ENCODE measurements at regions not wholly inside any gene's neighbourhood (a gene's known extent, or its start where the extent isn't known, plus 50 kb on each side); places are given as distances from the start of the nearest gene placed in this dataset.

DNA sequence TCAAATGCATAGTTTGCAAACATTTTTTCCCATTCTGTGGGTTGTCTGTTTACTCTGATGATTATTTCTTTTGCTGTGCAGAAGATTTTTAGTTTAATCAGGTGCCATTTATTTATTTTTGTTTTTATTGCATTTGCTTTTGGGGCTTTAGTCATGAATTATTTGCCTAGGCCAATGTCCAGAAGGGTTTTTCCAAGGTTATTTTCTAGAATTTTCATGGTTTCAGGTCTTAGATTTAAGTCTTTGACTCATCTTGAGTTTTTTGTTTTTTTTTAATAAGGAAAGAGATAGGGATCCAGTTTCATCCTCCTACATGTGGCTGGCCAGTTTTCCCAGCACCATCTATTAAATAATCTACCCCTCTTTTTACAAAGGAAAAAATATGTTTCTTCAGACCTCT lies 57.2 kb upstream of the TMEM260 start:
- Histone ChIP-seq H3K4me3 (ENCODE audit: low read length) (no peak overlapping the region), H3K9me3 (ENCODE audit: control insufficient read depth in 1 of 2, insufficient read depth in 1 of 2, low read length in 2 of 2) (no peaks in the 10 kb centered on the region), H3K36me3 (ENCODE audit: insufficient read depth, low read length) (no peaks in the 10 kb centered on the region), H3K27me3 (ENCODE audit: control insufficient read depth in 1 of 2, insufficient read depth in 2 of 2, low read length in 2 of 2) (peaks cover 4 to 27% of the 10 kb centered on the region in 2 experiments), H3K27ac (ENCODE audit: low read depth in 1 of 2, low read length in 2 of 2) (no peak overlapping the region), H3K4me1 (ENCODE audit: insufficient read depth, low read length) (no peaks in the 10 kb centered on the region)
- H3K36me3 Mint-ChIP-seq (ENCODE audit: low read depth) = no peaks in the 10 kb centered on the region
- no peaks in the 10 kb centered on the region for H3K4me1 Mint-ChIP-seq (ENCODE audit: low read depth)
- DNase-seq (no peak), ATAC-seq (ENCODE audit: poor library complexity) (no peak)
- ChIA-PET POLR2A (no interaction called here), CTCF (interaction anchor here (0.7 kb wide), 1 partner anchor 840 kb away, joined by 4 read pairs; no protein-coding TSS in a partner anchor)
- intact Hi-C loops (cut with DNase I, micrococcal nuclease) = no loop called here
- no peak overlapping the region for H3K27ac Mint-ChIP-seq
- H3K9me3 Mint-ChIP-seq = no peaks in the 10 kb centered on the region
- H3K4me3 Mint-ChIP-seq = no peak overlapping the region
- no peak for TF ChIP-seq CTCF (IDR thresholded peaks at IDR 0.05)
- peaks cover 83% of the 10 kb centered on the region for H3K27me3 Mint-ChIP-seq

GRCh38 chr14:56524971-56525677 lies 54.5 kb upstream of the TMEM260 start:
- H3K36me3 Mint-ChIP-seq (ENCODE audit: low read depth) = no peaks in the 10 kb centered on the region
- Histone ChIP-seq H3K4me1 (ENCODE audit: insufficient read depth, low read length) (no peaks in the 10 kb centered on the region), H3K27me3 (ENCODE audit: control insufficient read depth in 1 of 2, insufficient read depth in 2 of 2, low read length in 2 of 2) (peaks cover 4 to 27% of the 10 kb centered on the region in 2 experiments), H3K36me3 (ENCODE audit: insufficient read depth, low read length) (no peaks in the 10 kb centered on the region), H3K9me3 (ENCODE audit: control insufficient read depth in 1 of 2, insufficient read depth in 1 of 2, low read length in 2 of 2) (no peaks in the 10 kb centered on the region), H3K4me3 (ENCODE audit: low read length) (no peak overlapping the region), H3K27ac (ENCODE audit: low read depth in 1 of 2, low read length in 2 of 2) (no peak overlapping the region)
- H3K27ac Mint-ChIP-seq = no peak overlapping the region
- DNase-seq = no peak
- ChIA-PET CTCF (no interaction called here), POLR2A (no interaction called here)
- intact Hi-C loops (cut with DNase I, micrococcal nuclease) = no loop called here
- no peaks in the 10 kb centered on the region for H3K9me3 Mint-ChIP-seq
- no peak for ATAC-seq (ENCODE audit: poor library complexity)
- no peaks in the 10 kb centered on the region for H3K4me1 Mint-ChIP-seq (ENCODE audit: low read depth)
- no peak overlapping the region for H3K4me3 Mint-ChIP-seq
- H3K27me3 Mint-ChIP-seq = peaks cover 66% of the 10 kb centered on the region
- TF ChIP-seq CTCF (IDR thresholded peaks at IDR 0.05) = no peak

DNA sequence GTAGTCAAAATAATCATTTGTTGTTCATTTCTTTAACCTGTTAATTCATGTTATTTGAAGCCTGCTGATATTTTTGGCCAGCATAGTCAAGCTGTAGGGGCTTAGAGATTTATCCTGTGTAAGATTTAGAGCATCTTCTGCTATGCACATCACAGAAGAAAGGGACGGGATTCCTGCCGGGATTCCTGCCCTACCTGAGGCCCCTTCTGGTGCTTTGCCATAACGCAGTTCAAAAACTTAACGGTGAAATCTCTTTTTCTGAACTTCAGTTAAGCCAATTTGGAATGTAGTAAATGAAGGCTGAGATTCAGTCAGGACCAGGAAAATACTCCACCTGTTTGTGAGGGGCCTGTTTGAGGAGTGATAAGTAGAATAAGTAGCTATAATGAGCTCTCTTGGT lies 50.7 kb upstream of the TMEM260 start:
- Histone ChIP-seq H3K27me3 (ENCODE audit: control insufficient read depth in 1 of 2, insufficient read depth in 2 of 2, low read length in 2 of 2) (peaks cover 0 to 21% of the 10 kb centered on the region in 2 experiments), H3K9me3 (ENCODE audit: control insufficient read depth in 1 of 2, insufficient read depth in 1 of 2, low read length in 2 of 2) (no peaks in the 10 kb centered on the region), H3K4me1 (ENCODE audit: insufficient read depth, low read length) (no peaks in the 10 kb centered on the region), H3K36me3 (ENCODE audit: insufficient read depth, low read length) (no peaks in the 10 kb centered on the region), H3K27ac (ENCODE audit: low read depth in 1 of 2, low read length in 2 of 2) (no peak overlapping the region), H3K4me3 (ENCODE audit: low read length) (no peak overlapping the region)
- DNase-seq = no peak
- ATAC-seq (ENCODE audit: poor library complexity) = no peak
- H3K9me3 Mint-ChIP-seq = no peaks in the 10 kb centered on the region
- POLR2A ChIA-PET = no interaction called here
- CTCF ChIA-PET = no interaction called here
- no peaks in the 10 kb centered on the region for H3K4me1 Mint-ChIP-seq (ENCODE audit: low read depth)
- no peak for TF ChIP-seq CTCF (IDR thresholded peaks at IDR 0.05)
- intact Hi-C loops (cut with DNase I, micrococcal nuclease) = no loop called here
- peaks cover 51% of the 10 kb centered on the region for H3K27me3 Mint-ChIP-seq
- no peaks in the 10 kb centered on the region for H3K36me3 Mint-ChIP-seq (ENCODE audit: low read depth)
- H3K4me3 Mint-ChIP-seq = no peak overlapping the region
- H3K27ac Mint-ChIP-seq = no peak overlapping the region

All from CD4-positive, alpha-beta T cell (primary cell).